GM23338 (cell line): ENCODE measurements at regions not wholly inside any gene's neighbourhood (a gene's known extent, or its start where the extent isn't known, plus 50 kb on each side); places are given as distances from the start of the nearest gene placed in this dataset.

Experiments
- ATAC-seq: fragments of 200-7000 bp; cut with Tn5 transposase; 3 replicates; pipeline ENCODE4 v1.9.1; 2020
- DNase-seq: peaks from one replicate; pipeline ENCODE4 v3.0.0-alpha.2; 2015; ENCODE audit warnings: low spot score
- H2AFZ ChIP-seq: fragments of 200-600 bp; sonication (generic); 2 replicates; pipeline ENCODE4 v1.8.0; 2016; ENCODE audit warnings: antibody characterized with exemption, mild to moderate bottlenecking, moderate library complexity
- H3F3A ChIP-seq: fragments of 200-600 bp; sonication (generic); replicated peaks from 2 replicates; pipeline ENCODE4 v1.8.0; 2017; ENCODE audit warnings: antibody characterized with exemption, mixed run types, low read depth
- H3K27ac ChIP-seq: fragments of 200-600 bp; sonication (generic); 2 replicates; pipeline ENCODE4 v1.6.1; 2016; ENCODE audit warnings: low read depth
- H3K27me3 ChIP-seq: fragments of 200-600 bp; sonication (generic); 2 replicates; pipeline ENCODE4 v1.8.0; 2016; ENCODE audit warnings: mild to moderate bottlenecking, mixed run types, moderate library complexity; ENCODE audit not compliant: insufficient read depth
- H3K36me3 ChIP-seq: fragments of 200-600 bp; sonication (generic); 2 replicates; pipeline ENCODE4 v1.8.0; 2016; ENCODE audit warnings: mild to moderate bottlenecking; ENCODE audit not compliant: insufficient read depth
- H3K4me1 ChIP-seq: fragments of 200-600 bp; sonication (generic); 2 replicates; pipeline ENCODE4 v1.8.0; 2016; ENCODE audit warnings: mild to moderate bottlenecking, moderate library complexity; ENCODE audit not compliant: insufficient read depth
- H3K4me2 ChIP-seq: fragments of 200-600 bp; sonication (generic); 2 replicates; pipeline ENCODE4 v1.7.1; 2017; ENCODE audit warnings: mixed run types
- H3K4me3 ChIP-seq: fragments of 200-600 bp; sonication (generic); 2 replicates; pipeline ENCODE4 v1.6.1; 2016; ENCODE audit warnings: mixed run types
- H3K79me2 ChIP-seq: fragments of 200-600 bp; sonication (generic); replicated peaks from 2 replicates; pipeline ENCODE4 v1.8.0; 2017; ENCODE audit warnings: mild to moderate bottlenecking; ENCODE audit not compliant: insufficient read depth
- H3K9me2 ChIP-seq: fragments of 200-600 bp; sonication (generic); 2 replicates; pipeline ENCODE4 v1.8.0; 2017; ENCODE audit not compliant: insufficient read depth
- H4K20me1 ChIP-seq: fragments of 200-600 bp; sonication (generic); replicated peaks from 2 replicates; pipeline ENCODE4 v1.8.0; 2017; ENCODE audit warnings: mild to moderate bottlenecking; ENCODE audit not compliant: insufficient read depth
- H3K27ac Mint-ChIP-seq: 2 replicates; pipeline ENCODE4 v1.8.0; 2020; ENCODE audit warnings: inconsistent platforms, mild to moderate bottlenecking, moderate library complexity, mixed read lengths
- H3K27me3 Mint-ChIP-seq: 3 replicates; pipeline ENCODE4 v1.8.0; 2022; ENCODE audit warnings: low read depth, mild to moderate bottlenecking, moderate library complexity, mixed read lengths, inconsistent platforms; ENCODE audit not compliant: insufficient read depth, poor library complexity
- H3K36me3 Mint-ChIP-seq: 3 replicates; pipeline ENCODE4 v1.8.0; 2021; ENCODE audit warnings: low read depth, mild to moderate bottlenecking, inconsistent platforms, moderate library complexity, mixed read lengths
- H3K4me1 Mint-ChIP-seq: 3 replicates; pipeline ENCODE4 v1.8.0; 2020; ENCODE audit warnings: mild to moderate bottlenecking, inconsistent platforms, mixed read lengths
- H3K4me3 Mint-ChIP-seq: 3 replicates; pipeline ENCODE4 v1.8.0; 2021; ENCODE audit warnings: moderate library complexity, mild to moderate bottlenecking, inconsistent platforms, mixed read lengths
- H3K9me3 Mint-ChIP-seq: 3 replicates; pipeline ENCODE4 v1.8.0; 2020; ENCODE audit warnings: moderate library complexity, mild to moderate bottlenecking, inconsistent platforms, mixed read lengths
- CREB1 ChIP-seq: fragments of 250-450 bp; sonication (Bioruptor Pico); IDR thresholded peaks from 2 replicates; pipeline ENCODE4 v1.5.0; 2020; ENCODE audit warnings: low read depth, mild to moderate bottlenecking, moderate library complexity
- CTCF ChIP-seq, 2 experiments: fragments of 200-600 bp in 1 of 2; sonication (generic) in 1 of 2; conservative IDR thresholded peaks; 2 replicates each; pipeline versions ENCODE4 v1.5.1 to v1.6.1; 2016 to 2017; ENCODE audit warnings: antibody characterized with exemption in 2 of 2, low read depth in 2 of 2, mild to moderate bottlenecking in 2 of 2, moderate library complexity in 1 of 2
- EZH2 ChIP-seq: fragments of 200-600 bp; sonication (generic); IDR thresholded peaks from one replicate; pipeline ENCODE4 v1.8.0; 2017; ENCODE audit warnings: antibody characterized with exemption, mild to moderate bottlenecking, low read depth; ENCODE audit not compliant: unreplicated experiment
- EZH2phosphoT487 ChIP-seq: fragments of 200-600 bp; sonication (generic); IDR thresholded peaks from one replicate; pipeline ENCODE4 v1.8.1; 2018; ENCODE audit warnings: antibody characterized with exemption; ENCODE audit not compliant: unreplicated experiment
- JUNB ChIP-seq: IDR thresholded peaks from one replicate; pipeline ENCODE4 v1.6.1; 2016; ENCODE audit warnings: antibody characterized with exemption; ENCODE audit not compliant: unreplicated experiment
- NANOG ChIP-seq: IDR thresholded peaks from 2 replicates; pipeline ENCODE4 v1.6.1; 2016; ENCODE audit warnings: antibody characterized with exemption, borderline replicate concordance
- POLR2AphosphoS5 ChIP-seq: IDR thresholded peaks from 2 replicates; pipeline ENCODE4 v1.6.1; 2016; ENCODE audit warnings: antibody characterized with exemption, low read depth
- REST ChIP-seq: IDR thresholded peaks from one replicate; pipeline ENCODE4 v1.6.1; 2018; ENCODE audit warnings: antibody characterized with exemption; ENCODE audit not compliant: unreplicated experiment
- STAT1 ChIP-seq: IDR thresholded peaks from one replicate; pipeline ENCODE4 v1.6.1; 2016; ENCODE audit warnings: antibody characterized with exemption; ENCODE audit not compliant: unreplicated experiment
- ZNF114 ChIP-seq: fragments of 250-450 bp; sonication (Bioruptor Pico); IDR thresholded peaks from 2 replicates; pipeline ENCODE4 v1.5.0; 2020; ENCODE audit warnings: mild to moderate bottlenecking, moderate library complexity
- ZNF331 ChIP-seq: fragments of 250-450 bp; sonication (Bioruptor Pico); IDR thresholded peaks from 2 replicates; pipeline ENCODE4 v1.5.0; 2020; ENCODE audit warnings: low read depth, mild to moderate bottlenecking, moderate library complexity
- TF ChIP-seq, protein P1 (sequence below): IDR thresholded peaks from 2 replicates; pipeline ENCODE4 v1.6.1; 2016; ENCODE audit warnings: antibody characterized with exemption
- TF ChIP-seq, protein P2 (sequence below): fragments of 250-450 bp; sonication (Bioruptor Pico); IDR thresholded peaks from 2 replicates; pipeline ENCODE4 v1.5.0; 2020; ENCODE audit warnings: mild to moderate bottlenecking, moderate library complexity

GRCh38 chr5:171673840-171674239 is 111.8 kb upstream of the SMIM23 start:
- Histone ChIP-seq H3K9me2 (no peaks in the 10 kb centered on the region), H3K4me3 (no peak overlapping the region), H3K27me3 (no peaks in the 10 kb centered on the region; the same call in 1 of the 2 replicates), H3K4me1 (0 out of 2 replicates have a peak, but pooled peaks cover 3% of the 10 kb centered on the region), H4K20me1 (no peaks in the 10 kb centered on the region), H3K79me2 (no peaks in the 10 kb centered on the region), H3K27ac (no peak overlapping the region), H3F3A (no peaks in the 10 kb centered on the region), H2AFZ (no peak overlapping the region), H3K4me2 (no peak overlapping the region), H3K36me3 (no peaks in the 10 kb centered on the region)
- no peak overlapping the region for H3K4me3 Mint-ChIP-seq
- TF ChIP-seq CREB1 (CRISPR knock-in tag) (no peak), ZNF114 (CRISPR knock-in tag) (no peak), STAT1 (no peak), POLR2AphosphoS5 (no peak), ZNF331 (no peak), NANOG (no peak), EZH2phosphoT487 (no peak), CTCF (conservative IDR thresholded peaks at IDR 0.05; ENCODE audit: low read depth in 2 of 2) (no peak), EZH2 (no peak), REST (no peak), JUNB (no peak)
- TF ChIP-seq, protein P1, sequence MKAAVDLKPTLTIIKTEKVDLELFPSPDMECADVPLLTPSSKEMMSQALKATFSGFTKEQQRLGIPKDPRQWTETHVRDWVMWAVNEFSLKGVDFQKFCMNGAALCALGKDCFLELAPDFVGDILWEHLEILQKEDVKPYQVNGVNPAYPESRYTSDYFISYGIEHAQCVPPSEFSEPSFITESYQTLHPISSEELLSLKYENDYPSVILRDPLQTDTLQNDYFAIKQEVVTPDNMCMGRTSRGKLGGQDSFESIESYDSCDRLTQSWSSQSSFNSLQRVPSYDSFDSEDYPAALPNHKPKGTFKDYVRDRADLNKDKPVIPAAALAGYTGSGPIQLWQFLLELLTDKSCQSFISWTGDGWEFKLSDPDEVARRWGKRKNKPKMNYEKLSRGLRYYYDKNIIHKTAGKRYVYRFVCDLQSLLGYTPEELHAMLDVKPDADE: no peak
- TF ChIP-seq, protein P2, sequence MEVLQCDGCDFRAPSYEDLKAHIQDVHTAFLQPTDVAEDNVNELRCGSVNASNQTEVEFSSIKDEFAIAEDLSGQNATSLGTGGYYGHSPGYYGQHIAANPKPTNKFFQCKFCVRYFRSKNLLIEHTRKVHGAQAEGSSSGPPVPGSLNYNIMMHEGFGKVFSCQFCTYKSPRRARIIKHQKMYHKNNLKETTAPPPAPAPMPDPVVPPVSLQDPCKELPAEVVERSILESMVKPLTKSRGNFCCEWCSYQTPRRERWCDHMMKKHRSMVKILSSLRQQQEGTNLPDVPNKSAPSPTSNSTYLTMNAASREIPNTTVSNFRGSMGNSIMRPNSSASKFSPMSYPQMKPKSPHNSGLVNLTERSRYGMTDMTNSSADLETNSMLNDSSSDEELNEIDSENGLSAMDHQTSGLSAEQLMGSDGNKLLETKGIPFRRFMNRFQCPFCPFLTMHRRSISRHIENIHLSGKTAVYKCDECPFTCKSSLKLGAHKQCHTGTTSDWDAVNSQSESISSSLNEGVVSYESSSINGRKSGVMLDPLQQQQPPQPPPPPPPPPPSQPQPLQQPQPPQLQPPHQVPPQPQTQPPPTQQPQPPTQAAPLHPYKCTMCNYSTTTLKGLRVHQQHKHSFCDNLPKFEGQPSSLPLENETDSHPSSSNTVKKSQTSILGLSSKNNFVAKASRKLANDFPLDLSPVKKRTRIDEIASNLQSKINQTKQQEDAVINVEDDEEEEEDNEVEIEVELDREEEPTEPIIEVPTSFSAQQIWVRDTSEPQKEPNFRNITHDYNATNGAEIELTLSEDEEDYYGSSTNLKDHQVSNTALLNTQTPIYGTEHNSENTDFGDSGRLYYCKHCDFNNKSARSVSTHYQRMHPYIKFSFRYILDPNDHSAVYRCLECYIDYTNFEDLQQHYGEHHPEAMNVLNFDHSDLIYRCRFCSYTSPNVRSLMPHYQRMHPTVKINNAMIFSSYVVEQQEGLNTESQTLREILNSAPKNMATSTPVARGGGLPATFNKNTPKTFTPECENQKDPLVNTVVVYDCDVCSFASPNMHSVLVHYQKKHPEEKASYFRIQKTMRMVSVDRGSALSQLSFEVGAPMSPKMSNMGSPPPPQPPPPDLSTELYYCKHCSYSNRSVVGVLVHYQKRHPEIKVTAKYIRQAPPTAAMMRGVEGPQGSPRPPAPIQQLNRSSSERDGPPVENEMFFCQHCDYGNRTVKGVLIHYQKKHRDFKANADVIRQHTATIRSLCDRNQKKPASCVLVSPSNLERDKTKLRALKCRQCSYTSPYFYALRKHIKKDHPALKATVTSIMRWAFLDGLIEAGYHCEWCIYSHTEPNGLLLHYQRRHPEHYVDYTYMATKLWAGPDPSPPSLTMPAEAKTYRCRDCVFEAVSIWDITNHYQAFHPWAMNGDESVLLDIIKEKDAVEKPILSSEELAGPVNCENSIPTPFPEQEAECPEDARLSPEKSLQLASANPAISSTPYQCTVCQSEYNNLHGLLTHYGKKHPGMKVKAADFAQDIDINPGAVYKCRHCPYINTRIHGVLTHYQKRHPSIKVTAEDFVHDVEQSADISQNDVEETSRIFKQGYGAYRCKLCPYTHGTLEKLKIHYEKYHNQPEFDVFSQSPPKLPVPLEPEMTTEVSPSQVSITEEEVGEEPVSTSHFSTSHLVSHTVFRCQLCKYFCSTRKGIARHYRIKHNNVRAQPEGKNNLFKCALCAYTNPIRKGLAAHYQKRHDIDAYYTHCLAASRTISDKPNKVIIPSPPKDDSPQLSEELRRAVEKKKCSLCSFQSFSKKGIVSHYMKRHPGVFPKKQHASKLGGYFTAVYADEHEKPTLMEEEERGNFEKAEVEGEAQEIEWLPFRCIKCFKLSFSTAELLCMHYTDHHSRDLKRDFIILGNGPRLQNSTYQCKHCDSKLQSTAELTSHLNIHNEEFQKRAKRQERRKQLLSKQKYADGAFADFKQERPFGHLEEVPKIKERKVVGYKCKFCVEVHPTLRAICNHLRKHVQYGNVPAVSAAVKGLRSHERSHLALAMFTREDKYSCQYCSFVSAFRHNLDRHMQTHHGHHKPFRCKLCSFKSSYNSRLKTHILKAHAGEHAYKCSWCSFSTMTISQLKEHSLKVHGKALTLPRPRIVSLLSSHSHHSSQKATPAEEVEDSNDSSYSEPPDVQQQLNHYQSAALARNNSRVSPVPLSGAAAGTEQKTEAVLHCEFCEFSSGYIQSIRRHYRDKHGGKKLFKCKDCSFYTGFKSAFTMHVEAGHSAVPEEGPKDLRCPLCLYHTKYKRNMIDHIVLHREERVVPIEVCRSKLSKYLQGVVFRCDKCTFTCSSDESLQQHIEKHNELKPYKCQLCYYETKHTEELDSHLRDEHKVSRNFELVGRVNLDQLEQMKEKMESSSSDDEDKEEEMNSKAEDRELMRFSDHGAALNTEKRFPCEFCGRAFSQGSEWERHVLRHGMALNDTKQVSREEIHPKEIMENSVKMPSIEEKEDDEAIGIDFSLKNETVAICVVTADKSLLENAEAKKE (CRISPR knock-in tag): no peak
- peaks cover 5% of the 10 kb centered on the region; the same call in 2 of the 3 replicates for H3K4me1 Mint-ChIP-seq
- peaks cover 3% of the 10 kb centered on the region; the same call in 1 of the 3 replicates for H3K36me3 Mint-ChIP-seq
- DNase-seq (no peak), ATAC-seq (no peak)
- peaks cover 4% of the 10 kb centered on the region; the same call in 1 of the 3 replicates for H3K9me3 Mint-ChIP-seq
- H3K27ac Mint-ChIP-seq: no peak overlapping the region
- peaks cover 7% of the 10 kb centered on the region for H3K27me3 Mint-ChIP-seq
